SK-N-SH treated with all-trans-retinoic acid at 6 μM for 48 hours (cell line): ENCODE measurements at regions not wholly inside any gene's neighbourhood (a gene's known extent, or its start where the extent isn't known, plus 50 kb on each side); places are given as distances from the start of the nearest gene placed in this dataset.
A peak's percentile ranks its signal among the peaks of the same experiment; 100 is the strongest.

Experiments used
- ESRRG ChIP-seq: fragments of 250-450 bp; sonication (Bioruptor Pico); IDR thresholded peaks from 2 replicates; pipeline ENCODE4 v1.6.1; 2021; ENCODE audit warnings: mild to moderate bottlenecking
- GLIS3 ChIP-seq: fragments of 250-450 bp; sonication (Bioruptor Pico); IDR thresholded peaks from 2 replicates; pipeline ENCODE4 v1.5.0; 2020; ENCODE audit warnings: mild to moderate bottlenecking, moderate library complexity
- ZC3H10 ChIP-seq: fragments of 250-450 bp; sonication (Bioruptor Pico); IDR thresholded peaks from 2 replicates; pipeline ENCODE4 v1.5.1; 2021; ENCODE audit warnings: mild to moderate bottlenecking, moderate library complexity
- ZFP30 ChIP-seq: fragments of 450-650 bp; formaldehyde crosslinking; IDR thresholded peaks from 2 replicates; pipeline ENCODE4 v1.5.0; 2022; ENCODE audit warnings: mild to moderate bottlenecking, moderate library complexity
- ZNF70 ChIP-seq: fragments of 450-650 bp; formaldehyde crosslinking; IDR thresholded peaks from 2 replicates; pipeline ENCODE4 v1.5.0; 2020; ENCODE audit warnings: mild to moderate bottlenecking, moderate library complexity
- ZNF8 ChIP-seq: fragments of 450-650 bp; formaldehyde crosslinking; IDR thresholded peaks from 2 replicates; pipeline ENCODE4 v1.5.0; 2020; ENCODE audit warnings: mild to moderate bottlenecking, moderate library complexity
- TF ChIP-seq, protein P1 (sequence below): fragments of 250-450 bp; sonication (Bioruptor Pico); IDR thresholded peaks from 2 replicates; pipeline ENCODE4 v1.5.0; 2020; ENCODE audit warnings: mild to moderate bottlenecking, moderate library complexity
- TF ChIP-seq, protein P2 (sequence below): fragments of 250-450 bp; sonication (Bioruptor Pico); IDR thresholded peaks from 2 replicates; pipeline ENCODE4 v1.8.0; 2020; ENCODE audit warnings: mild to moderate bottlenecking, moderate library complexity, borderline replicate concordance

DNA sequence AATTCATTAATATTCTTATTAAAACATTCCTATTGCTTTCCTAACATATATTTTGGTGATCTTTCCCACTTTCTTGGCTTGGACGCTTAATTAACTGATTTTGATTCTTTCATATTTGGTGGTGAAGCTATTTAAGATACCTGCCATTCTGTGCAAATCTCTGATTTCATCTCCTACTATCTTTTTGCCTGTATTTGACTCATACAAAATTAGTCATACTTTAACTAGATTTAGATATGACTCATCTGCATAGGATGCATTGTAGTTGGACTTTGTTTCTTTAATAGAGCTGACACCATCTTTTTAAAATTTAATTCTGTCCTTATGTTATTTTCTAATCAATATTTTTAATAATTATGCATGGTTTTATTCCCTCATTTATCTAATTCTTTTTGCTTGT, 93.8 kb upstream of the PLPPR4 start:
- TF ChIP-seq ZNF70 (CRISPR knock-in tag) (no peak), GLIS3 (CRISPR knock-in tag) (no peak), ZNF8 (no peak), ZC3H10 (CRISPR knock-in tag) (peak; percentile 84), ZFP30 (CRISPR knock-in tag) (no peak), ESRRG (CRISPR knock-in tag) (no peak)
- TF ChIP-seq, protein P1, sequence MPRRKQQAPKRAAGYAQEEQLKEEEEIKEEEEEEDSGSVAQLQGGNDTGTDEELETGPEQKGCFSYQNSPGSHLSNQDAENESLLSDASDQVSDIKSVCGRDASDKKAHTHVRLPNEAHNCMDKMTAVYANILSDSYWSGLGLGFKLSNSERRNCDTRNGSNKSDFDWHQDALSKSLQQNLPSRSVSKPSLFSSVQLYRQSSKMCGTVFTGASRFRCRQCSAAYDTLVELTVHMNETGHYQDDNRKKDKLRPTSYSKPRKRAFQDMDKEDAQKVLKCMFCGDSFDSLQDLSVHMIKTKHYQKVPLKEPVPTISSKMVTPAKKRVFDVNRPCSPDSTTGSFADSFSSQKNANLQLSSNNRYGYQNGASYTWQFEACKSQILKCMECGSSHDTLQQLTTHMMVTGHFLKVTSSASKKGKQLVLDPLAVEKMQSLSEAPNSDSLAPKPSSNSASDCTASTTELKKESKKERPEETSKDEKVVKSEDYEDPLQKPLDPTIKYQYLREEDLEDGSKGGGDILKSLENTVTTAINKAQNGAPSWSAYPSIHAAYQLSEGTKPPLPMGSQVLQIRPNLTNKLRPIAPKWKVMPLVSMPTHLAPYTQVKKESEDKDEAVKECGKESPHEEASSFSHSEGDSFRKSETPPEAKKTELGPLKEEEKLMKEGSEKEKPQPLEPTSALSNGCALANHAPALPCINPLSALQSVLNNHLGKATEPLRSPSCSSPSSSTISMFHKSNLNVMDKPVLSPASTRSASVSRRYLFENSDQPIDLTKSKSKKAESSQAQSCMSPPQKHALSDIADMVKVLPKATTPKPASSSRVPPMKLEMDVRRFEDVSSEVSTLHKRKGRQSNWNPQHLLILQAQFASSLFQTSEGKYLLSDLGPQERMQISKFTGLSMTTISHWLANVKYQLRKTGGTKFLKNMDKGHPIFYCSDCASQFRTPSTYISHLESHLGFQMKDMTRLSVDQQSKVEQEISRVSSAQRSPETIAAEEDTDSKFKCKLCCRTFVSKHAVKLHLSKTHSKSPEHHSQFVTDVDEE (CRISPR knock-in tag), result no peak
- TF ChIP-seq, protein P2, sequence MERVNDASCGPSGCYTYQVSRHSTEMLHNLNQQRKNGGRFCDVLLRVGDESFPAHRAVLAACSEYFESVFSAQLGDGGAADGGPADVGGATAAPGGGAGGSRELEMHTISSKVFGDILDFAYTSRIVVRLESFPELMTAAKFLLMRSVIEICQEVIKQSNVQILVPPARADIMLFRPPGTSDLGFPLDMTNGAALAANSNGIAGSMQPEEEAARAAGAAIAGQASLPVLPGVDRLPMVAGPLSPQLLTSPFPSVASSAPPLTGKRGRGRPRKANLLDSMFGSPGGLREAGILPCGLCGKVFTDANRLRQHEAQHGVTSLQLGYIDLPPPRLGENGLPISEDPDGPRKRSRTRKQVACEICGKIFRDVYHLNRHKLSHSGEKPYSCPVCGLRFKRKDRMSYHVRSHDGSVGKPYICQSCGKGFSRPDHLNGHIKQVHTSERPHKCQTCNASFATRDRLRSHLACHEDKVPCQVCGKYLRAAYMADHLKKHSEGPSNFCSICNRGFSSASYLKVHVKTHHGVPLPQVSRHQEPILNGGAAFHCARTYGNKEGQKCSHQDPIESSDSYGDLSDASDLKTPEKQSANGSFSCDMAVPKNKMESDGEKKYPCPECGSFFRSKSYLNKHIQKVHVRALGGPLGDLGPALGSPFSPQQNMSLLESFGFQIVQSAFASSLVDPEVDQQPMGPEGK, result 0 out of 2 replicates have a peak, but pooled peaks have one; percentile 39
